ENCODE measurements at regions not wholly inside any gene's neighbourhood (a gene's known extent, or its start where the extent isn't known, plus 50 kb on each side); places are given as distances from the start of the nearest gene placed in this dataset.

DNA sequence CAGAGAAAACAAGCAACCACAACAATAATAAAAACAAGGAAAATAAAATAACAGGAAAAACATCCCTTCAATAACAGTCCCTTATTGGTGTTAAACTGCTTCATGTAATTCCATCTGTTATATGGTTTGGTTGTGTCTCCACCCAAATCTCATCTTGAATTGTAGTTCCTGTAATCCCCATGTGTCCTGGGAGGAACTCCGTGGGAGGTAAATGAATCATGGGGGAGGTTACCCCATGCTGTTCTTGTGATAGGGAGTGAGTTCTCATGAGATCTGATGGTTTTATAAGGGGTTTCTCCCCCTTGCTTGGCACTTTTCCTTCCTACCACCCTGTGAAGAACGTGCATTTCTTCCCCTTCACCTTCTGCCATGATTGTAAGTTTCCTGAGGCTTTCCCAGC is 369.8 kb downstream of the TMEM232 start:
- TF ChIP-seq CTCF (IDR thresholded peaks at IDR 0.05; ENCODE audit: borderline replicate concordance, extremely low read depth, low read length, poor library complexity, severe bottlenecking) (no peak), EZH2 (IDR thresholded peaks at IDR 0.05; ENCODE audit: borderline replicate concordance, low read depth, low read length, severe bottlenecking) (no peak)

Measured in DND-41 (cell line).